ENCODE measurements at regions not wholly inside any gene's neighbourhood (a gene's known extent, or its start where the extent isn't known, plus 50 kb on each side); places are given as distances from the start of the nearest gene placed in this dataset.

- no peak for DNase-seq (ENCODE audit: low read depth in 2 of 2)
Observed at GRCh38 chrY:15404551-15404950, 880.2 kb downstream of the NLGN4Y start.

GRCh38 chrY:15415165-15415564, 890.8 kb downstream of the NLGN4Y start:
- no peak for DNase-seq (ENCODE audit: low read depth in 2 of 2)

GRCh38 chrY:15418613-15419012, 894.3 kb downstream of the NLGN4Y start:
- no peak for DNase-seq (ENCODE audit: low read depth in 2 of 2)

GRCh38 chrY:15424665-15425132, 900.4 kb downstream of the NLGN4Y start:
- DNase-seq (ENCODE audit: low read depth in 2 of 2) = no peak

GRCh38 chrY:15440021-15440695, 915.8 kb downstream of the NLGN4Y start:
- DNase-seq (ENCODE audit: low read depth in 2 of 2) = no peak

GRCh38 chrY:15440696-15441408, 916.5 kb downstream of the NLGN4Y start:
- no peak for DNase-seq (ENCODE audit: low read depth in 2 of 2)

- no peak for DNase-seq (ENCODE audit: low read depth in 2 of 2)
Observed at GRCh38 chrY:15441878-15442277, 917.5 kb downstream of the NLGN4Y start.

- DNase-seq (ENCODE audit: low read depth in 2 of 2) = no peak
Observed at GRCh38 chrY:15445871-15446270, 921.5 kb downstream of the NLGN4Y start.

- no peak for DNase-seq (ENCODE audit: low read depth in 2 of 2)
Observed at GRCh38 chrY:15446861-15447260, 922.5 kb downstream of the NLGN4Y start.

- no peak for DNase-seq (ENCODE audit: low read depth in 2 of 2)
Observed at GRCh38 chrY:15447959-15448358, 923.6 kb downstream of the NLGN4Y start.

- DNase-seq (ENCODE audit: low read depth in 2 of 2) = no peak
Observed at GRCh38 chrY:15455133-15455937, 931.0 kb downstream of the NLGN4Y start.

- DNase-seq (ENCODE audit: low read depth in 2 of 2) = peak; percentile 44 to 49
Observed at GRCh38 chrY:15455980-15456469, 931.7 kb downstream of the NLGN4Y start.

GRCh38 chrY:15456491-15456890, 932.2 kb downstream of the NLGN4Y start:
- DNase-seq (ENCODE audit: low read depth in 2 of 2) = no peak

- no peak for DNase-seq (ENCODE audit: low read depth in 2 of 2)
Observed at GRCh38 chrY:15457682-15458081, 933.4 kb downstream of the NLGN4Y start.

- DNase-seq (ENCODE audit: low read depth in 2 of 2) = no peak
Observed at GRCh38 chrY:15458426-15458825, 934.1 kb downstream of the NLGN4Y start.

- DNase-seq (ENCODE audit: low read depth in 2 of 2) = no peak
Observed at GRCh38 chrY:15465880-15466279, 941.6 kb downstream of the NLGN4Y start.

GRCh38 chrY:15466891-15467290, 942.6 kb downstream of the NLGN4Y start:
- DNase-seq (ENCODE audit: low read depth in 2 of 2) = no peak

- DNase-seq (ENCODE audit: low read depth in 2 of 2) = no peak
Observed at GRCh38 chrY:15468091-15468490, 943.8 kb downstream of the NLGN4Y start.

- DNase-seq (ENCODE audit: low read depth in 2 of 2) = no peak
Observed at GRCh38 chrY:15471371-15471770, 947.0 kb downstream of the NLGN4Y start.

GRCh38 chrY:15478348-15478963, 954.1 kb downstream of the NLGN4Y start:
- no peak for DNase-seq (ENCODE audit: low read depth in 2 of 2)

GRCh38 chrY:15500536-15500935, 976.2 kb downstream of the NLGN4Y start:
- DNase-seq (ENCODE audit: low read depth in 2 of 2) = no peak

- no peak for DNase-seq (ENCODE audit: low read depth in 2 of 2)
Observed at GRCh38 chrY:15501181-15501580, 976.9 kb downstream of the NLGN4Y start.
